IPS DF 6.9 (cell line): ENCODE measurements at regions not wholly inside any gene's neighbourhood (a gene's known extent, or its start where the extent isn't known, plus 50 kb on each side); places are given as distances from the start of the nearest gene placed in this dataset.

ENCODE experiments used
- DNase-seq: peaks from one replicate; pipeline ENCODE4 v3.0.0-alpha.2; 2013; ENCODE audit warnings: low read depth, low spot score
- H3K27ac ChIP-seq: one replicate; pipeline ENCODE4 v1.5.1; 2013; ENCODE audit warnings: low read length, control low read depth
- H3K27me3 ChIP-seq: 2 replicates; pipeline ENCODE4 v1.6.1; 2013; ENCODE audit warnings: mild to moderate bottlenecking, low read length; ENCODE audit not compliant: control insufficient read depth, insufficient read depth
- H3K36me3 ChIP-seq: 2 replicates; pipeline ENCODE4 v1.6.1; 2013; ENCODE audit warnings: low read length; ENCODE audit not compliant: control insufficient read depth, insufficient read depth
- H3K4me1 ChIP-seq: 2 replicates; pipeline ENCODE4 v1.6.1; 2013; ENCODE audit warnings: low read length; ENCODE audit not compliant: control insufficient read depth, insufficient read depth
- H3K4me3 ChIP-seq: 2 replicates; pipeline ENCODE4 v1.5.1; 2013; ENCODE audit warnings: mild to moderate bottlenecking, low read length
- H3K9me3 ChIP-seq: 2 replicates; pipeline ENCODE4 v1.6.1; 2013; ENCODE audit warnings: low read length, inconsistent platforms; ENCODE audit not compliant: control insufficient read depth, insufficient read depth
- WGBS: extraction: QIAGEN DNeasy Blood & Tissue Kit; methylation state at CpG from one replicate; pipeline ENCODE4 v1.1.7; 2013; ENCODE audit warnings: mixed read lengths, missing lambda C conversion rate; ENCODE audit not compliant: insufficient read length, insufficient coverage; 5-methylcytosine and 5-hydroxymethylcytosine counted together

- Histone ChIP-seq H3K36me3 (no peaks in the 10 kb centered on the region), H3K27me3 (no peaks in the 10 kb centered on the region)
- no CpG with 5 or more reads among the region's 7 CpGs for WGBS
These were observed 593.6 kb downstream of the ETS1 start for GRCh38 chr11:127993788-127994187.

GRCh38 chr11:127993281-127993680, 594.1 kb downstream of the ETS1 start:
- no peaks in the 10 kb centered on the region for H3K27me3 ChIP-seq
- no peak for DNase-seq
- no CpG with 5 or more reads among the region's 5 CpGs for WGBS

More at GRCh38 chr11:127993788-127994187, 593.6 kb downstream of the ETS1 start:
- Histone ChIP-seq H3K9me3 (no peaks in the 10 kb centered on the region), H3K27ac (no peak overlapping the region), H3K4me1 (no peaks in the 10 kb centered on the region), H3K4me3 (no peak overlapping the region)
- peak; percentile 5 for DNase-seq

GRCh38 chr11:127986073-127986472, 601.3 kb downstream of the ETS1 start:
- WGBS, result no CpG with 5 or more reads among the region's 4 CpGs
- Histone ChIP-seq H3K4me1 (no peaks in the 10 kb centered on the region), H3K36me3 (no peaks in the 10 kb centered on the region), H3K4me3 (no peak overlapping the region), H3K9me3 (no peaks in the 10 kb centered on the region), H3K27ac (no peak overlapping the region), H3K27me3 (no peaks in the 10 kb centered on the region)
- no peak for DNase-seq

More at GRCh38 chr11:127993281-127993680, 594.1 kb downstream of the ETS1 start:
- Histone ChIP-seq H3K4me1 (no peaks in the 10 kb centered on the region), H3K4me3 (no peak overlapping the region), H3K9me3 (no peaks in the 10 kb centered on the region), H3K36me3 (no peaks in the 10 kb centered on the region), H3K27ac (no peak overlapping the region)

- H3K4me3 ChIP-seq, result no peak overlapping the region
- no peak for DNase-seq
These were observed 614.5 kb downstream of the ETS1 start for GRCh38 chr11:127972816-127973215.

GRCh38 chr11:127971448-127971847, 615.9 kb downstream of the ETS1 start:
- H3K4me1 ChIP-seq, result no peaks in the 10 kb centered on the region
- no peak overlapping the region for H3K27ac ChIP-seq
- H3K4me3 ChIP-seq, result no peak overlapping the region
- H3K27me3 ChIP-seq, result no peaks in the 10 kb centered on the region
- no peaks in the 10 kb centered on the region for H3K9me3 ChIP-seq
- WGBS, result no CpG with 5 or more reads among the region's 5 CpGs
- DNase-seq, result no peak
- no peaks in the 10 kb centered on the region for H3K36me3 ChIP-seq

More at GRCh38 chr11:127972816-127973215, 614.5 kb downstream of the ETS1 start:
- Histone ChIP-seq H3K27ac (no peak overlapping the region), H3K36me3 (no peaks in the 10 kb centered on the region), H3K27me3 (no peaks in the 10 kb centered on the region), H3K4me1 (no peaks in the 10 kb centered on the region), H3K9me3 (no peaks in the 10 kb centered on the region)

- Histone ChIP-seq H3K27ac (no peak overlapping the region), H3K4me1 (no peaks in the 10 kb centered on the region), H3K36me3 (no peaks in the 10 kb centered on the region), H3K9me3 (no peaks in the 10 kb centered on the region), H3K27me3 (no peaks in the 10 kb centered on the region), H3K4me3 (no peak overlapping the region)
- DNase-seq, result no peak
- no CpG with 5 or more reads among the region's 1 CpG for WGBS
These were observed 620.5 kb downstream of the ETS1 start for GRCh38 chr11:127966821-127967220.

- Histone ChIP-seq H3K4me3 (no peak overlapping the region), H3K9me3 (no peaks in the 10 kb centered on the region), H3K36me3 (no peaks in the 10 kb centered on the region), H3K27ac (no peak overlapping the region), H3K27me3 (no peaks in the 10 kb centered on the region), H3K4me1 (no peaks in the 10 kb centered on the region)
- no peak for DNase-seq
- WGBS, result no CpG with 5 or more reads among the region's 2 CpGs
These were observed 621.3 kb downstream of the ETS1 start for GRCh38 chr11:127965939-127966668.

GRCh38 chr11:127962416-127962815, 624.9 kb downstream of the ETS1 start:
- WGBS, result no CpG with 5 or more reads among the region's 1 CpG
- no peak for DNase-seq

GRCh38 chr11:127950162-127950561, 637.2 kb downstream of the ETS1 start:
- Histone ChIP-seq H3K27ac (no peak overlapping the region), H3K9me3 (no peaks in the 10 kb centered on the region), H3K36me3 (no peaks in the 10 kb centered on the region), H3K27me3 (no peaks in the 10 kb centered on the region), H3K4me1 (no peaks in the 10 kb centered on the region), H3K4me3 (no peak overlapping the region)
- no peak for DNase-seq
- WGBS, result no CpG with 5 or more reads among the region's 2 CpGs

More at GRCh38 chr11:127962416-127962815, 624.9 kb downstream of the ETS1 start:
- Histone ChIP-seq H3K27ac (no peak overlapping the region), H3K36me3 (no peaks in the 10 kb centered on the region), H3K27me3 (no peaks in the 10 kb centered on the region), H3K4me1 (no peaks in the 10 kb centered on the region), H3K9me3 (no peaks in the 10 kb centered on the region), H3K4me3 (no peak overlapping the region)

GRCh38 chr11:127943763-127944162, 643.6 kb downstream of the ETS1 start:
- no peak overlapping the region for H3K27ac ChIP-seq
- no peaks in the 10 kb centered on the region for H3K27me3 ChIP-seq
- no peaks in the 10 kb centered on the region for H3K36me3 ChIP-seq
- no CpG with 5 or more reads among the region's 4 CpGs for WGBS
- no peaks in the 10 kb centered on the region for H3K9me3 ChIP-seq
- no peaks in the 10 kb centered on the region for H3K4me1 ChIP-seq
- no peak for DNase-seq
- H3K4me3 ChIP-seq, result no peak overlapping the region

- H3K9me3 ChIP-seq, result no peaks in the 10 kb centered on the region
- no peak overlapping the region for H3K4me3 ChIP-seq
- H3K4me1 ChIP-seq, result no peaks in the 10 kb centered on the region
- no peaks in the 10 kb centered on the region for H3K27me3 ChIP-seq
- no peak for DNase-seq
- no peaks in the 10 kb centered on the region for H3K36me3 ChIP-seq
- no CpG with 5 or more reads among the region's 5 CpGs for WGBS
- H3K27ac ChIP-seq, result no peak overlapping the region
These were observed 644.2 kb downstream of the ETS1 start for GRCh38 chr11:127943152-127943551.
